ENCODE measurements at regions not wholly inside any gene's neighbourhood (a gene's known extent, or its start where the extent isn't known, plus 50 kb on each side); places are given as distances from the start of the nearest gene placed in this dataset.

DNA sequence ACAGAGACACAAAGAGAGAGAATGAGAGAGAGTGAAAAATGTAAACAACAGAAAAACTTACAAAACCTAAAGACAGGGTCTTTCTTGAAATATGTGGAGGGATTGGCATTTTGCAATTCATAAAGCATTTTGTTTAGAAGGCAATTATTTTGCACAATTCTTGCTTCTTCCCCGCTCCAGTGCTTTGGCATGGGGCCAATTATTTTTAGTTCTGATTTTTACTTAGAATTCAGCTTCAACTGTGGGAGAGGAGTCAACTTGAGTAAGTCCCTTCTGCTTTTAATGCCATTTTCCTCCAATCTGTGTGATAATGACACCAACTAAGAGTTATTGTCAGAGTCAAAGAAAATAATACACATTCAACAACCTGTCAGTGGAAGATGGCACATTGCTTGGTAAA, 1051.9 kb downstream of the NLGN4X start:
- TF ChIP-seq, protein P1, sequence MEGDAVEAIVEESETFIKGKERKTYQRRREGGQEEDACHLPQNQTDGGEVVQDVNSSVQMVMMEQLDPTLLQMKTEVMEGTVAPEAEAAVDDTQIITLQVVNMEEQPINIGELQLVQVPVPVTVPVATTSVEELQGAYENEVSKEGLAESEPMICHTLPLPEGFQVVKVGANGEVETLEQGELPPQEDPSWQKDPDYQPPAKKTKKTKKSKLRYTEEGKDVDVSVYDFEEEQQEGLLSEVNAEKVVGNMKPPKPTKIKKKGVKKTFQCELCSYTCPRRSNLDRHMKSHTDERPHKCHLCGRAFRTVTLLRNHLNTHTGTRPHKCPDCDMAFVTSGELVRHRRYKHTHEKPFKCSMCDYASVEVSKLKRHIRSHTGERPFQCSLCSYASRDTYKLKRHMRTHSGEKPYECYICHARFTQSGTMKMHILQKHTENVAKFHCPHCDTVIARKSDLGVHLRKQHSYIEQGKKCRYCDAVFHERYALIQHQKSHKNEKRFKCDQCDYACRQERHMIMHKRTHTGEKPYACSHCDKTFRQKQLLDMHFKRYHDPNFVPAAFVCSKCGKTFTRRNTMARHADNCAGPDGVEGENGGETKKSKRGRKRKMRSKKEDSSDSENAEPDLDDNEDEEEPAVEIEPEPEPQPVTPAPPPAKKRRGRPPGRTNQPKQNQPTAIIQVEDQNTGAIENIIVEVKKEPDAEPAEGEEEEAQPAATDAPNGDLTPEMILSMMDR (IDR thresholded peaks at IDR 0.05; ENCODE audit: low read depth, low read length), result no peak
- H3K4me3 ChIP-seq (ENCODE audit: low read depth, low read length), result no peak overlapping the region

DNA sequence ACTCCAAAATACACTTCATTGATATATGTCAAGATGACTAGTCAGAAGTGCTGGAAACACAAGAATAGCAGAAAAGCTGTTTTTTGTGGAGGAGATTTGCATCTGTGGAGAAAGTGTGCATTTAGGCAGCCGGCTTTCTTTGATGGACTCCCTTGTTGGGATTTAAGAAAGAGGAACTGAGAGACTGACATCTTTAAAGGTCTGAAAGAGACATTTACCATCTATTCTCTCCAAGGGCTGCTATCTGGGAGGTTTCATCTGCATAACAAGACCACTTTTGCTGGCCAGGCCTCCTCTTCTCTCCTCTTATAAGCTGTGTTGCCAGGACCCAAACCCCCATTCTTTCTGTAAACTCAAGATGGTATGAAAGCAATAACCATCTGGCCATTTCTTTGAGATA, 1065.0 kb downstream of the NLGN4X start:
- no peak overlapping the region for H3K4me3 ChIP-seq (ENCODE audit: low read depth, low read length)
- TF ChIP-seq, protein P1 (IDR thresholded peaks at IDR 0.05; ENCODE audit: low read depth, low read length), result no peak

DNA sequence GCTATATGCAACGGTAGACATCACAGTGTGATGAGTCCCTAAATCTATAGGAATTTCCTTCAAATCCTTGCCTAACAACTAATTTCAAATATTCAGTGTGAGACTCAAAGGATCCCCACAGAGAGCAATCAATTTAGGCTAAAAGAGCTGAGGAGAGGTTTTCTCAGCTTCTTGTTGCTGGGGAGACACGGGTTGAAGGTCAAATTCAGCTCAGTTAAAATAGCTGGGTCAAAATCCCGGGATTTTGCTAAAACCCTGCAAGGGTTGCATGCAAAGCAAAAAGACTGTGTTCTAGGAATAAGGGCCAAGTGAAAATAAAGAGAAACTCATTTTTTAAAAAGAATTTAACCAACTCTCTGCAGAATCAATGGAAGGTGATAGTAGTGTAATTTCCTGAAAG, 1073.4 kb downstream of the NLGN4X start:
- no peak overlapping the region for H3K4me3 ChIP-seq (ENCODE audit: low read depth, low read length)
- TF ChIP-seq, protein P1 (IDR thresholded peaks at IDR 0.05; ENCODE audit: low read depth, low read length), result no peak

DNA sequence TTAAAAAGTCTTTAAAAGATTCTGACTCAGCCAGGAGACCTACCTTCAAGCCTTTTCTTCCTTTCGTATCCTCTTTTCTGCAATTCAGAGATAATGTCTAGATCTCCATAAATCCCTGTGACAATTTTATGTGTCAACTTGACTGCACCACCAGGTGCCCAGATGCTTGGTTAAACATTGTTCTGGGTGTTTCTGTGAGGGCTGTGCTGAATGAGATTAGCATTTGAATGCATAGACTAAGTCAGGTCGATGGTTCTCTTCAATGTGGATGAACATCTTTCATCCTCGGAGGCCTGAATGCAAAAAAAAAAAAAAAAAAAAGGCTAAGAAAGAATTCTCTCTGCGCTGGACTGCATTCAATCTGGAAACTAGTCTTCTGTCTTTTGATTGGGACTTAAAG, 1082.7 kb downstream of the NLGN4X start:
- H3K4me3 ChIP-seq (ENCODE audit: low read depth, low read length), result no peak overlapping the region
- TF ChIP-seq, protein P1 (IDR thresholded peaks at IDR 0.05; ENCODE audit: low read depth, low read length), result no peak

DNA sequence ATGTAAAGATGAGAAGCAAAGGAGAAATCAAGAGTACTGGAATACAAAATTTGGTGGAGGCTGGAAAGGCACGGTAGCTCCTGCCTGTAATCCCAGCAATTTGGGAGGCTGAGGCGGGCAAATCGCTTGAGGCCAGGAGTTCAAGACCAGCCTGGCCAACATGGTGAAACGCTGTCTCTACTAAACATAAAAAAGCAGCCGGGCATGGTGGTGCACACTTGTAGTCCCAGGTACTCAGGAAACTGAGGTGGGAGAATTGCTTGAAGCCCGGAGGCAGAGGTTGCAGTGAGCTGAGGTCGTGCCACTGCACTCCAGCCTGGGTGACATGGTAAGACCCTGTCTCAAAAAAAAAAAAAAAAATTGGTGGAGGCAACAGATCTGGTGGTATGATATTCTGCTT, 1086.0 kb downstream of the NLGN4X start:
- no peak overlapping the region for H3K4me3 ChIP-seq (ENCODE audit: low read depth, low read length)
- TF ChIP-seq, protein P1 (IDR thresholded peaks at IDR 0.05; ENCODE audit: low read depth, low read length), result no peak

DNA sequence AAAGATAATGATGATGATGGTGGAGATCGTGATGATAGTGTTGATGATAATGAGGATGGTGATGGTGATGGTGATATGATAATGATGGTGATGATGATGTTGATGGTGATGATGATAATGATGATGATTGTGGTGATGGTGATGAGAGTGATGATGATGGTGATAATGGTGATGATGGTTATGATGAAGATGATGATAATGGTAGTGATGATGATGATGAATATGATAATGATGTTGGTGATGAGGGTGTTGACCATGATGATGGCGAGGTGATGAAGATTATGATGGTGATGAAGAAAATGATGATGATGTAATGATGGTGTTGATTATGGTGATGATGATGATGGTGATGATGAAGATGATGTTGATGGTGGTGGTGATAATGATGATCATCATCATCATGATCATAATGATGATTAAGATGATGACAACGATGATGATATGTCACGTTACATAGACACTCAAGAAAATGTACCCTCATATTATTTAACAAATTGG, 1106.4 kb downstream of the NLGN4X start:
- H3K4me3 ChIP-seq (ENCODE audit: low read depth, low read length), result no peak overlapping the region
- TF ChIP-seq, protein P1 (IDR thresholded peaks at IDR 0.05; ENCODE audit: low read depth, low read length), result no peak

DNA sequence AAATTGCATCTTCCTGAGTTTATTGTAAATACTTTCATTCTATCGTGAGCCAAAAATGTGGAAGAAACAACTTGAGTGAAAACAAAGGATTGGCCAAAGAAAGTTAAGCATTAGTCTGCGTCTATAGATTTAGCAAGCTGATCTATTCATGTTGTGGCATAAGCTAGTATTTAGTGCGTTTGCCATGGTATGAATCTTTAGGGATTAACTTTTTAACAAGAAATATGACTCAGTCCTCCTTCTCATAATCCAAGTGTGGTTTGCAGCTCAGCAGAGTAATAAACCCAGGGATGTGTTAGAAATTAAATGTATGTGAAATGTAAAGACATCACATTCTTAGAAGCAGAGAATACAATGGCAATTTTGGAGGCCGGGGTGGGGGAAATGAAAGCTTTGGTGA, 1110.9 kb downstream of the NLGN4X start:
- TF ChIP-seq, protein P1 (IDR thresholded peaks at IDR 0.05; ENCODE audit: low read depth, low read length), result no peak

More for the DNA sequence above, 1110.9 kb downstream of the NLGN4X start:
- H3K4me3 ChIP-seq (ENCODE audit: low read depth, low read length), result no peak overlapping the region

Data from WI38 (cell line).